IMR-90 (cell line): ENCODE measurements at regions not wholly inside any gene's neighbourhood (a gene's known extent, or its start where the extent isn't known, plus 50 kb on each side); places are given as distances from the start of the nearest gene placed in this dataset.

Experiments used
- ATAC-seq: fragments of 200-7000 bp; cut with Tn5 transposase; 2 replicates; pipeline ENCODE4 v1.9.1; 2020; ENCODE audit warnings: low read depth, mild to moderate bottlenecking, moderate library complexity
- BruUV-seq: library from RNA; stranded (reverse); fragments of 400-500 nt; replicated peaks from 2 replicates; lab custom pipeline; 2021; lab: Mats Ljungman, UMichigan
- CTCF ChIA-PET: fragments of 300-600 bp; formaldehyde crosslinking; extraction: SDS; loops from one replicate; lab custom pipeline; 2021; ENCODE audit warnings: antibody characterized with exemption; lab: Yijun Ruan, JAX
- POLR2A ChIA-PET: fragments of 300-600 bp; sonication (Branson Sonifier 250); formaldehyde crosslinking; loops from one replicate; lab custom pipeline; 2022; ENCODE audit warnings: antibody characterized with exemption; ENCODE audit not compliant: unreplicated experiment; lab: Charles Lee
- DNase-seq: peaks from one replicate; pipeline ENCODE4 v3.0.0; 2013
- H2AFZ ChIP-seq: replicated peaks from 2 replicates; pipeline ENCODE3; 2013; ENCODE audit warnings: low read length, mild to moderate bottlenecking; ENCODE audit not compliant: poor library complexity
- H2AK5ac ChIP-seq: 2 replicates; pipeline ENCODE4 v1.6.1; 2013; ENCODE audit warnings: low read depth, low read length, inconsistent platforms
- H2AK9ac ChIP-seq: replicated peaks from 2 replicates; pipeline ENCODE3; 2013; ENCODE audit warnings: mild to moderate bottlenecking, low read depth, low read length, moderate library complexity; ENCODE audit not compliant: poor library complexity
- H2BK120ac ChIP-seq: 2 replicates; pipeline ENCODE4 v1.6.1; 2013; ENCODE audit warnings: low read depth, low read length, inconsistent platforms
- H2BK15ac ChIP-seq: 3 replicates; pipeline ENCODE4 v1.6.1; 2013; ENCODE audit warnings: low read depth, low read length, inconsistent platforms
- H2BK20ac ChIP-seq: 2 replicates; pipeline ENCODE4 v1.6.1; 2013; ENCODE audit warnings: low read depth, mild to moderate bottlenecking, inconsistent platforms, low read length, moderate library complexity
- H2BK5ac ChIP-seq: 2 replicates; pipeline ENCODE4 v1.6.1; 2013; ENCODE audit warnings: mild to moderate bottlenecking, low read depth, low read length, inconsistent platforms; ENCODE audit not compliant: poor library complexity, severe bottlenecking
- H3K14ac ChIP-seq: replicated peaks from 2 replicates; pipeline ENCODE4 v1.6.1; 2013; ENCODE audit warnings: low read depth, low read length, inconsistent platforms
- H3K18ac ChIP-seq: 2 replicates; pipeline ENCODE4 v1.6.1; 2013; ENCODE audit warnings: low read depth, low read length, control low read depth
- H3K23ac ChIP-seq: 2 replicates; pipeline ENCODE4 v1.6.1; 2013; ENCODE audit warnings: low read depth, low read length, inconsistent platforms
- H3K27ac ChIP-seq: 2 replicates; pipeline ENCODE4 v1.5.1; 2013; ENCODE audit warnings: mild to moderate bottlenecking, control low read depth, low read length; ENCODE audit not compliant: insufficient read depth
- H3K27me3 ChIP-seq: 2 replicates; pipeline ENCODE4 v1.6.1; 2013; ENCODE audit warnings: low read length; ENCODE audit not compliant: control insufficient read depth, insufficient read depth
- H3K36me3 ChIP-seq: 2 replicates; pipeline ENCODE4 v1.6.1; 2013; ENCODE audit warnings: low read length, mixed read lengths; ENCODE audit not compliant: control insufficient read depth, insufficient read depth
- H3K4ac ChIP-seq: 2 replicates; pipeline ENCODE4 v1.6.1; 2013; ENCODE audit warnings: low read depth, low read length, inconsistent platforms
- H3K4me1 ChIP-seq: 2 replicates; pipeline ENCODE4 v1.6.1; 2013; ENCODE audit warnings: low read length, mixed read lengths; ENCODE audit not compliant: control insufficient read depth, insufficient read depth
- H3K4me2 ChIP-seq: 2 replicates; pipeline ENCODE4 v1.6.1; 2013; ENCODE audit warnings: low read depth, mild to moderate bottlenecking, control low read depth, low read length, moderate library complexity
- H3K4me3 ChIP-seq: 2 replicates; pipeline ENCODE4 v1.5.1; 2013; ENCODE audit warnings: low read depth, mild to moderate bottlenecking, control low read depth, low read length, moderate library complexity; ENCODE audit not compliant: insufficient read depth
- H3K56ac ChIP-seq: 2 replicates; pipeline ENCODE4 v1.6.1; 2013; ENCODE audit warnings: low read length, inconsistent platforms; ENCODE audit not compliant: insufficient read depth; ENCODE audit errors: extremely low read depth
- H3K79me1 ChIP-seq, 2 experiments: 2 replicates each; pipeline ENCODE4 v1.6.1; 2013; ENCODE audit warnings: low read length in 2 of 2, inconsistent platforms in 1 of 2, low read depth in 1 of 2
- H3K9ac ChIP-seq: 2 replicates; pipeline ENCODE4 v1.6.1; 2013; ENCODE audit warnings: low read depth, low read length, control low read depth
- H3K9me1 ChIP-seq: 2 replicates; pipeline ENCODE4 v1.6.1; 2013; ENCODE audit warnings: low read length, inconsistent platforms; ENCODE audit not compliant: insufficient read depth
- H3K9me3 ChIP-seq: 2 replicates; pipeline ENCODE4 v1.6.1; 2013; ENCODE audit warnings: low read length; ENCODE audit not compliant: control insufficient read depth, insufficient read depth
- H4K20me1 ChIP-seq: 2 replicates; pipeline ENCODE4 v1.6.1; 2013; ENCODE audit warnings: low read length, inconsistent platforms; ENCODE audit not compliant: insufficient read depth
- H4K5ac ChIP-seq: 2 replicates; pipeline ENCODE4 v1.6.1; 2013; ENCODE audit warnings: mild to moderate bottlenecking, low read depth, low read length, control low read depth
- H4K8ac ChIP-seq, 2 experiments: 2 replicates each; pipeline ENCODE4 v1.6.1; 2013; ENCODE audit warnings: low read depth in 2 of 2, low read length in 2 of 2, control low read depth in 1 of 2, inconsistent platforms in 1 of 2
- H4K91ac ChIP-seq: 2 replicates; pipeline ENCODE4 v1.6.1; 2013; ENCODE audit warnings: low read depth, low read length, inconsistent platforms; ENCODE audit not compliant: insufficient read depth
- CEBPB ChIP-seq: IDR thresholded peaks from 2 replicates; pipeline ENCODE4 v1.6.1; 2012; ENCODE audit warnings: low read depth, low read length, improper control_type of control experiment
- FOS ChIP-seq: fragments of 150-350 bp; IDR thresholded peaks from 2 replicates; pipeline ENCODE4 v1.6.1; 2016; ENCODE audit warnings: low read depth, low read length
- MAFK ChIP-seq: IDR thresholded peaks from 2 replicates; pipeline ENCODE4 v1.6.1; 2012; ENCODE audit warnings: low read depth, low read length, improper control_type of control experiment
- RAD21 ChIP-seq: IDR thresholded peaks from 2 replicates; pipeline ENCODE4 v1.6.1; 2012; ENCODE audit warnings: low read length, improper control_type of control experiment
- RFX5 ChIP-seq: IDR thresholded peaks from 2 replicates; pipeline ENCODE4 v1.8.0; 2012; ENCODE audit warnings: low read depth, mild to moderate bottlenecking, low read length, moderate library complexity
- WGBS, 2 experiments: methylation state at CpG; one replicate each; pipeline versions ENCODE4 v1.1.5 to v1.1.7; 2013; ENCODE audit warnings: missing lambda C conversion rate in 2 of 2; ENCODE audit not compliant: insufficient read length in 1 of 2; ENCODE audit errors: extremely low coverage in 2 of 2; 5-methylcytosine and 5-hydroxymethylcytosine counted together
- dilution Hi-C: fragments of 300-500 bp; cut with HindIII; formaldehyde crosslinking; loops from one replicate; pipeline ENCODE4 v1.14.3; 2018; ENCODE audit warnings: low sequenced_read_pairs; ENCODE audit not compliant: unreplicated experiment
- in situ Hi-C: fragments of 300-500 bp; cut with MboI; formaldehyde crosslinking; loops from 3 replicates; pipeline ENCODE4 v1.14.3; 2019; ENCODE audit warnings: low sequenced_read_pairs, inconsistent platforms, mixed read lengths
- intact Hi-C: fragments of 100-400 bp; cut with micrococcal nuclease; formaldehyde crosslinking; loops from 2 replicates; pipeline ENCODE4 v1.10.0; 2022
- TF ChIP-seq, protein P1 (sequence below): fragments of 150-350 bp; IDR thresholded peaks from 2 replicates; pipeline ENCODE4 v1.6.1; 2017; ENCODE audit warnings: mild to moderate bottlenecking, antibody characterized with exemption, low read length, low read depth
- TF ChIP-seq, protein P2 (sequence below): fragments of 150-350 bp; IDR thresholded peaks from 2 replicates; pipeline ENCODE4 v1.6.1; 2016; ENCODE audit warnings: low read depth, mild to moderate bottlenecking, low read length, moderate library complexity, borderline replicate concordance
- TF ChIP-seq, protein P3 (sequence below): conservative IDR thresholded peaks from 2 replicates; pipeline ENCODE4 v1.5.1; 2012; ENCODE audit warnings: mild to moderate bottlenecking, low read depth, low read length, improper control_type of control experiment

- intact Hi-C loops: no loop called here
- no peak overlapping the region for H3K4me2 ChIP-seq
- H4K5ac ChIP-seq: no peak overlapping the region
- H4K8ac ChIP-seq: no peak overlapping the region
- H4K91ac ChIP-seq: no peak overlapping the region
- no peak overlapping the region for H3K9ac ChIP-seq
- no peak for DNase-seq
- no peak overlapping the region for H2AK9ac ChIP-seq
- no peak overlapping the region for H2BK15ac ChIP-seq
- no peak overlapping the region for H3K56ac ChIP-seq
- no peak overlapping the region for H3K18ac ChIP-seq
- in situ Hi-C loops: no loop called here
- no peak overlapping the region for H3K4ac ChIP-seq
- H2BK20ac ChIP-seq: no peak overlapping the region
- no peaks in the 10 kb centered on the region for H3K4me1 ChIP-seq
- H2BK5ac ChIP-seq: no peak overlapping the region
- no peak overlapping the region for H3K4me3 ChIP-seq
- no peak for ATAC-seq
- WGBS, 2 experiments: no CpG with 5 or more reads among the region's 1 CpG
- no peak overlapping the region for H2BK120ac ChIP-seq
- no peaks in the 10 kb centered on the region for H3K9me1 ChIP-seq
- H2AK5ac ChIP-seq: no peak overlapping the region
- dilution Hi-C loops: no loop called here
- H3K27me3 ChIP-seq: no peaks in the 10 kb centered on the region
- POLR2A ChIA-PET: no interaction called here
- H2AFZ ChIP-seq: no peak overlapping the region
- H4K20me1 ChIP-seq: no peaks in the 10 kb centered on the region
- H3K14ac ChIP-seq: no peak overlapping the region
- CTCF ChIA-PET: interaction anchor here (1.1 kb wide), 1 partner anchor 13 kb away, joined by 3 read pairs; no protein-coding TSS in a partner anchor
- H3K23ac ChIP-seq: no peak overlapping the region
- H3K79me1 ChIP-seq: no peaks in the 10 kb centered on the region
- H3K36me3 ChIP-seq: no peaks in the 10 kb centered on the region
- H3K27ac ChIP-seq: no peak overlapping the region
- TF ChIP-seq RFX5 (no peak), FOS (no peak), MAFK (no peak), CEBPB (no peak), RAD21 (no peak)
- TF ChIP-seq, protein P1, sequence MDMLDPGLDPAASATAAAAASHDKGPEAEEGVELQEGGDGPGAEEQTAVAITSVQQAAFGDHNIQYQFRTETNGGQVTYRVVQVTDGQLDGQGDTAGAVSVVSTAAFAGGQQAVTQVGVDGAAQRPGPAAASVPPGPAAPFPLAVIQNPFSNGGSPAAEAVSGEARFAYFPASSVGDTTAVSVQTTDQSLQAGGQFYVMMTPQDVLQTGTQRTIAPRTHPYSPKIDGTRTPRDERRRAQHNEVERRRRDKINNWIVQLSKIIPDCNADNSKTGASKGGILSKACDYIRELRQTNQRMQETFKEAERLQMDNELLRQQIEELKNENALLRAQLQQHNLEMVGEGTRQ: no peak
- TF ChIP-seq, protein P2, sequence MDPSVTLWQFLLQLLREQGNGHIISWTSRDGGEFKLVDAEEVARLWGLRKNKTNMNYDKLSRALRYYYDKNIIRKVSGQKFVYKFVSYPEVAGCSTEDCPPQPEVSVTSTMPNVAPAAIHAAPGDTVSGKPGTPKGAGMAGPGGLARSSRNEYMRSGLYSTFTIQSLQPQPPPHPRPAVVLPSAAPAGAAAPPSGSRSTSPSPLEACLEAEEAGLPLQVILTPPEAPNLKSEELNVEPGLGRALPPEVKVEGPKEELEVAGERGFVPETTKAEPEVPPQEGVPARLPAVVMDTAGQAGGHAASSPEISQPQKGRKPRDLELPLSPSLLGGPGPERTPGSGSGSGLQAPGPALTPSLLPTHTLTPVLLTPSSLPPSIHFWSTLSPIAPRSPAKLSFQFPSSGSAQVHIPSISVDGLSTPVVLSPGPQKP: no peak
- TF ChIP-seq, protein P3, sequence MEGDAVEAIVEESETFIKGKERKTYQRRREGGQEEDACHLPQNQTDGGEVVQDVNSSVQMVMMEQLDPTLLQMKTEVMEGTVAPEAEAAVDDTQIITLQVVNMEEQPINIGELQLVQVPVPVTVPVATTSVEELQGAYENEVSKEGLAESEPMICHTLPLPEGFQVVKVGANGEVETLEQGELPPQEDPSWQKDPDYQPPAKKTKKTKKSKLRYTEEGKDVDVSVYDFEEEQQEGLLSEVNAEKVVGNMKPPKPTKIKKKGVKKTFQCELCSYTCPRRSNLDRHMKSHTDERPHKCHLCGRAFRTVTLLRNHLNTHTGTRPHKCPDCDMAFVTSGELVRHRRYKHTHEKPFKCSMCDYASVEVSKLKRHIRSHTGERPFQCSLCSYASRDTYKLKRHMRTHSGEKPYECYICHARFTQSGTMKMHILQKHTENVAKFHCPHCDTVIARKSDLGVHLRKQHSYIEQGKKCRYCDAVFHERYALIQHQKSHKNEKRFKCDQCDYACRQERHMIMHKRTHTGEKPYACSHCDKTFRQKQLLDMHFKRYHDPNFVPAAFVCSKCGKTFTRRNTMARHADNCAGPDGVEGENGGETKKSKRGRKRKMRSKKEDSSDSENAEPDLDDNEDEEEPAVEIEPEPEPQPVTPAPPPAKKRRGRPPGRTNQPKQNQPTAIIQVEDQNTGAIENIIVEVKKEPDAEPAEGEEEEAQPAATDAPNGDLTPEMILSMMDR: no peak
- no peaks in the 10 kb centered on the region for H3K9me3 ChIP-seq
- BruUV-seq: no TSS peak
Measured at GRCh38 chr2:17188721-17189120, 329.5 kb downstream of the RAD51AP2 start.
